Gastrocnemius medialis (tissue), 4 donors: ENCODE measurements at regions not wholly inside any gene's neighbourhood (a gene's known extent, or its start where the extent isn't known, plus 50 kb on each side); places are given as distances from the start of the nearest gene placed in this dataset.

Experiments used
- ATAC-seq, 2 donors: fragments of 150-250 bp; one replicate each; pipeline ENCODE4 v1.9.1; 2016
- DNase-seq, 2 donors: peaks; one replicate each; pipeline ENCODE4 v3.0.0-alpha.2; 2019
- H3K27ac ChIP-seq, 4 donors: fragments of 200-600 bp; sonication (generic); 1 replicate in 1 of 4; 2 replicates in 3 of 4; pipeline ENCODE4 v1.5.1; 2016 to 2018; ENCODE audit warnings: mild to moderate bottlenecking in 2 of 4, moderate library complexity in 1 of 4
- H3K27me3 ChIP-seq, 3 donors: fragments of 200-600 bp; sonication (generic) in 2 of 3; 1 replicate in 1 of 3; 2 replicates in 2 of 3; pipeline versions ENCODE4 v1.5.1 to v1.6.0; 2016 to 2019; ENCODE audit warnings: mild to moderate bottlenecking in 1 of 3, moderate library complexity in 1 of 3
- H3K36me3 ChIP-seq, 2 donors: fragments of 200-600 bp; sonication (generic) in 1 of 2; one replicate each; pipeline ENCODE4 v1.5.1; 2017 to 2018
- H3K4me1 ChIP-seq, 2 donors: fragments of 200-600 bp; sonication (generic) in 1 of 2; one replicate each; pipeline ENCODE4 v1.5.1; 2016 to 2017; ENCODE audit warnings: mild to moderate bottlenecking in 2 of 2
- H3K4me3 ChIP-seq, 4 donors: fragments of 200-600 bp; sonication (generic) in 3 of 4; 1 replicate in 1 of 4; 2 replicates in 3 of 4; pipeline ENCODE4 v1.5.1; 2016 to 2019; ENCODE audit warnings: mild to moderate bottlenecking in 2 of 4
- H3K9me3 ChIP-seq, 3 donors: fragments of 200-600 bp; sonication (generic) in 2 of 3; 1 replicate in 1 of 3; 2 replicates in 2 of 3; pipeline ENCODE4 v1.5.1; 2016 to 2019
- CTCF ChIP-seq, 5 experiments: fragments of 450-650 bp in 3 of 5; fragments of 200-600 bp in 2 of 5; sonication (generic) in 2 of 5; IDR thresholded peaks in 4 of 5; conservative IDR thresholded peaks in 1 of 5; 1 replicate in 4 of 5; 2 replicates in 1 of 5; pipeline ENCODE4 v1.5.1; 2016 to 2019; ENCODE audit warnings: antibody characterized with exemption in 5 of 5, mild to moderate bottlenecking in 3 of 5, moderate library complexity in 3 of 5
- POLR2A ChIP-seq, 2 donors: fragments of 450-650 bp; IDR thresholded peaks; one replicate each; pipeline ENCODE4 v1.6.1; 2017; ENCODE audit warnings: antibody characterized with exemption in 2 of 2, mild to moderate bottlenecking in 2 of 2, moderate library complexity in 2 of 2
- in situ Hi-C, 4 donors: fragments of 200-750 bp; cut with MboI; loops; one replicate each; pipeline versions ENCODE4 v1.15.0 to v1.8.0; 2017; ENCODE audit warnings: low sequenced_read_pairs in 4 of 4
- intact Hi-C: fragments of 100-400 bp; cut with DNase I; formaldehyde crosslinking; loops from one replicate; pipeline ENCODE4 v1.15.1; 2023; ENCODE audit warnings: low total_unique reads

- no peak overlapping the region for H3K27ac ChIP-seq
- DNase-seq, result no peak
- H3K9me3 ChIP-seq, result no peaks in the 10 kb centered on the region
- TF ChIP-seq POLR2A (IDR thresholded peaks at IDR 0.05), result no peak
- no peak for TF ChIP-seq CTCF (IDR thresholded peaks at IDR 0.05 in 4 of 5, conservative IDR thresholded peaks at IDR 0.05 in 1 of 5)
- H3K27me3 ChIP-seq, result no peaks in the 10 kb centered on the region
- intact Hi-C loops, result no loop called here
- no peaks in the 10 kb centered on the region for H3K4me1 ChIP-seq
- no peaks in the 10 kb centered on the region for H3K36me3 ChIP-seq
- in situ Hi-C loops, result no loop called here
- no peak overlapping the region for H3K4me3 ChIP-seq
- ATAC-seq, result no peak
These were observed 166.4 kb upstream of the COBL start for GRCh38 chr7:51482976-51483375.

GRCh38 chr7:51481421-51481820 lies 164.8 kb upstream of the COBL start:
- Histone ChIP-seq H3K27me3 (no peaks in the 10 kb centered on the region), H3K4me1 (no peaks in the 10 kb centered on the region), H3K27ac (no peak overlapping the region), H3K9me3 (no peaks in the 10 kb centered on the region), H3K4me3 (no peak overlapping the region), H3K36me3 (no peaks in the 10 kb centered on the region)
- DNase-seq (no peak), ATAC-seq (no peak)
- intact Hi-C loops (no loop called here), in situ Hi-C loops (no loop called here)
- TF ChIP-seq CTCF (IDR thresholded peaks at IDR 0.05 in 4 of 5, conservative IDR thresholded peaks at IDR 0.05 in 1 of 5) (no peak), POLR2A (IDR thresholded peaks at IDR 0.05) (no peak)

DNA sequence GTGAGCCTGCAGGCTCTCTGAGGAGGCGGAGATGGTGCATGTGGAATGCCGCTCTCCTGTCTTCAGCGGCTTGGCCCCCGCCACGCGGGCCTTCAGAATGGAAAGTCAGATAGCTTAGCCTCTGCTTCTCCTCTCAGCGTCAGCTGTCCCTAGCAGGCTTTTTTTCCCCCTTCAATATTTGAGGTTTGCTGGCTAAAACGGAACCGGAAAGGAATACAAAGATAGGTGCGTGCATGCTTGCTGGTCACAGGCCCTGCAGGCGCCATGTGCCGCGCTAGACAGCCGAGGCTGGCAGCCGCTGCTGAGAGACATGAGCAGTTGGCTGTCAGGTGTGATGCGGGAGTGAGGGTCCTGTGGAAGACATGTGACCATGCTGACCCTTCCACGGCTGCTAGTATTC lies 161.2 kb upstream of the COBL start:
- Histone ChIP-seq H3K9me3 (no peaks in the 10 kb centered on the region), H3K4me1 (no peaks in the 10 kb centered on the region), H3K27me3 (no peaks in the 10 kb centered on the region), H3K4me3 (no peak overlapping the region), H3K36me3 (no peaks in the 10 kb centered on the region), H3K27ac (no peak overlapping the region)
- TF ChIP-seq POLR2A (IDR thresholded peaks at IDR 0.05) (no peak), CTCF (IDR thresholded peaks at IDR 0.05 in 4 of 5, conservative IDR thresholded peaks at IDR 0.05 in 1 of 5) (no peak)
- no peak for DNase-seq
- intact Hi-C loops (no loop called here), in situ Hi-C loops (no loop called here)
- no peak for ATAC-seq

- intact Hi-C loops, result no loop called here
- TF ChIP-seq CTCF (IDR thresholded peaks at IDR 0.05 in 4 of 5, conservative IDR thresholded peaks at IDR 0.05 in 1 of 5), result no peak
- DNase-seq (no peak), ATAC-seq (no peak)
- Histone ChIP-seq H3K36me3 (no peaks in the 10 kb centered on the region), H3K27me3 (no peaks in the 10 kb centered on the region), H3K27ac (no peak overlapping the region), H3K4me3 (no peak overlapping the region), H3K9me3 (no peaks in the 10 kb centered on the region), H3K4me1 (no peaks in the 10 kb centered on the region)
- in situ Hi-C loops, result no loop called here
These were observed 160.7 kb upstream of the COBL start for GRCh38 chr7:51477323-51477722.

GRCh38 chr7:51476026-51476425 lies 159.4 kb upstream of the COBL start:
- intact Hi-C loops (no loop called here), in situ Hi-C loops (no loop called here)
- no peak overlapping the region for H3K27ac ChIP-seq
- DNase-seq (no peak), ATAC-seq (no peak)
- TF ChIP-seq CTCF (IDR thresholded peaks at IDR 0.05 in 4 of 5, conservative IDR thresholded peaks at IDR 0.05 in 1 of 5), result no peak
- TF ChIP-seq POLR2A (IDR thresholded peaks at IDR 0.05), result no peak
- no peaks in the 10 kb centered on the region for H3K36me3 ChIP-seq
- no peaks in the 10 kb centered on the region for H3K4me1 ChIP-seq
- no peak overlapping the region for H3K4me3 ChIP-seq
- H3K27me3 ChIP-seq, result peaks cover 0 to 3% (median 0%) of the 10 kb centered on the region in 3 donors
- no peaks in the 10 kb centered on the region for H3K9me3 ChIP-seq
